ENCODE measurements at regions not wholly inside any gene's neighbourhood (a gene's known extent, or its start where the extent isn't known, plus 50 kb on each side); places are given as distances from the start of the nearest gene placed in this dataset.

DNA sequence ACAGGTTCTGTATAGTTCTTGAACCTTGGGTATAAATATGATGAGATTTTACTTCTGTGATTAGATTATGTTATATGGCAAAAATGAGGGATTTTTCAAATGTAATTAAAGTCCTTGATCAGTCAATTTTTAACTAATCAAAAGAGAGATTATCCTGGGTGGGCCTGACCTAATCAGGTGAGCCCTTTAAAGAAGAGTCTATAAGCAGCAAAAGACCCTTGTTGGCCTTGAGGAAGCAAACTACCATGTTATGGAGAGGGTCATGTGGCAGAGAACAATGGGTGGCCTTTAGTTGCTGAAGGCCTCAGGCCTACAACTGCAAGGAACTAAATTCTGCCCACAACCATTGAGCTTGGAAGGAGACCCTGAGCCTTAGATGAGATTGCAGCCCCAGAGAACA lies 102.5 kb upstream of the RIPOR2 start:
- TF ChIP-seq, protein P1, sequence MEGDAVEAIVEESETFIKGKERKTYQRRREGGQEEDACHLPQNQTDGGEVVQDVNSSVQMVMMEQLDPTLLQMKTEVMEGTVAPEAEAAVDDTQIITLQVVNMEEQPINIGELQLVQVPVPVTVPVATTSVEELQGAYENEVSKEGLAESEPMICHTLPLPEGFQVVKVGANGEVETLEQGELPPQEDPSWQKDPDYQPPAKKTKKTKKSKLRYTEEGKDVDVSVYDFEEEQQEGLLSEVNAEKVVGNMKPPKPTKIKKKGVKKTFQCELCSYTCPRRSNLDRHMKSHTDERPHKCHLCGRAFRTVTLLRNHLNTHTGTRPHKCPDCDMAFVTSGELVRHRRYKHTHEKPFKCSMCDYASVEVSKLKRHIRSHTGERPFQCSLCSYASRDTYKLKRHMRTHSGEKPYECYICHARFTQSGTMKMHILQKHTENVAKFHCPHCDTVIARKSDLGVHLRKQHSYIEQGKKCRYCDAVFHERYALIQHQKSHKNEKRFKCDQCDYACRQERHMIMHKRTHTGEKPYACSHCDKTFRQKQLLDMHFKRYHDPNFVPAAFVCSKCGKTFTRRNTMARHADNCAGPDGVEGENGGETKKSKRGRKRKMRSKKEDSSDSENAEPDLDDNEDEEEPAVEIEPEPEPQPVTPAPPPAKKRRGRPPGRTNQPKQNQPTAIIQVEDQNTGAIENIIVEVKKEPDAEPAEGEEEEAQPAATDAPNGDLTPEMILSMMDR (conservative IDR thresholded peaks at IDR 0.05 in 1 of 2, IDR thresholded peaks at IDR 0.05 in 1 of 2; ENCODE audit: low read depth in 1 of 2, low read length in 2 of 2), result no peak
- TF ChIP-seq EZH2 (IDR thresholded peaks at IDR 0.05; ENCODE audit: low read length, missing control alignments), result no peak

Data from fibroblast of lung (primary cell).